ENCODE measurements at regions not wholly inside any gene's neighbourhood (a gene's known extent, or its start where the extent isn't known, plus 50 kb on each side); places are given as distances from the start of the nearest gene placed in this dataset.
"Not testable (repeated sequence)": the region's sequence is repeated elsewhere in the genome, so short reads cannot be mapped to it uniquely, and the experiment has no call there.

DNA sequence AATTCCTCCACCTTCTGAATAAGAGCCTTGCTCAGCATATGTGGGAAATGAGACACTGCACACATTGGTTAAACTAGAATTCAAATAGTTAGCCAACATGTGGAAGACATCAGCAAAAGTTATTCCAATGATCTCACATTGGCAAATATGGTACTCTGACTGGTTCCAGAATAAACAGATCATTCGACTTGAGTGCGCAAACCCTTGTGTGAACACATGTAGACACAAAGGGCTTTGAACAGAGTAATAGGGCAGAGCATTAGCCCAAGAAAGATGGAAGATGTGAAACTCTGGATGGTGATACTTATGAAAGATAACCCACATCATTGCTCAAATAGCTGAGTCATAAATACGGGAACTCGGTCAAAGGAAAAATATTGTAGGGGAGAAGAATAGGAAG lies 1133.4 kb upstream of the SEL1L start:
- DNase-seq = no peak

DNA sequence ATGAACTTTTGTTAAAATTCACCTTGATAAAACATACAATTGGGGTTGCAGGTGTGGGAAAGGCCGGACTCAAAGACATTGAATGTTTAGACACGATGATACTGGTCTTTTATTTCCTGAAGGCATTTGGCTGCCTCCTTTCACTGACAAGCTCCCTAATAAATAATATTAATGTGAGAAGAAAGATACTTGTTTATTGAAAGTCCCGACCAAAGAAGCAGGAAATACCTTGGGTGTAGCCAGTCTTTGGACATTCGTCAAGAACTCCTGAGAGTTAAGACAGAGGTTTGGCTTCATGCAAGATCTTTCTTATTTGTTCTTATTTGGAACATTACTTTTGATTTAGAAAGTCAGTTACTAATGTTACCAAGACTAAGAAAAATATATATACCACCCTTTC lies 1133.8 kb upstream of the SEL1L start:
- DNase-seq = no peak

DNA sequence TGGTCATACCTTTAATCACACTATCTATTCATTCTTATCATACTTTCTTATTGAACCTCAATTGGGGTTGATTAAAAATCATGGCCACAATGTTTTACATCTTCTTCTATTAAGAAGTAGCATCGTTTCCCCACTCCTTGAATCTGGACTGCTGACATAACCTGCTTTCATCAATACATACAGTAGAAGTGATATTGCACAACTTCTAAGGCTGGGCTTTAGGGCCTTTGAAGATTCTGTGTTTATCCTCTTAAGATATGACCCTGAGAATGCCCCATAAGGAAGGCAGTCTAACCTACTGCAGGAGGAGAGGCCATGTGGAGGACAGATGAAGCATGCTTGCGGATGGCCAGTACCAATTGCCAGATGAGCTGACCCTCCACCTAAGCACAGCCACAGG lies 1142.8 kb upstream of the SEL1L start:
- no peak for DNase-seq

DNA sequence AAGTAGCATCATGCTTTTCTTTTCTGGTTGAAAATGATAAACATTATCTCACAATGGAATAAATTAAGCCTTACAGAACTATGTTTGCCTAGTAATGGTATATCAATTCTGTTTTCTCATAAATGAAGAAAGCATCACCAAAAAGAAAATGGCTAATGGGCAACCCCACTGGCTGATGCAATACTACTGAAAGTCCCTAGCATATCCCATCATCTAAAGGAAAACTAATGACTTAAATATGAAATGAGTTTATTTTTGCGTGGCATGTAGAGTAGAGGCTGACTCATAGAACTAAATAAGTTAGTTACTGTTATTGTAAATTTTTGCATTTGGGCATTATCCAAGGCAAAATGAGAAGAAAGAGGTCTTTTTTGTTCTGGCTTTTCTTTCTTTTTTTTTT lies 1156.3 kb upstream of the SEL1L start:
- DNase-seq = no peak

DNA sequence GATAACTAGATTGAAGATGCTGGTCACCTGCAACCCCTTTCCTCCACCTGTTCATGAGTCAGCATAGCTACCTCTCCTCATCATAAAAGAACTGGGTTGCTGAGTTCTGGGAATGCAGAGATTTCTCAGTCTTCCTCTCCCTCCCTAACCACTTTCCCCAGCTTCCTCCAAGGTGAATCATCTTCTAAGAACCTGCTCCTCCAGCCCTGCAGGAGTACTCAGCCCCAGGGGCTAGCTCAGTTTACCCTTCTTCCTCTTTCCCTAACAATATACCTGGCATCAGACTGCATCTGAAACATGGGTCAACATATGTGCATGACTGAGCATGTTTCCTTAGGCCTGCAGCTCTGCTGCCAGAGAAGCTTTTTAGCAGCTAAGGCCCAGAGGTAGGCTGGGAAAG lies 1157.5 kb upstream of the SEL1L start:
- not testable (repeated sequence) for DNase-seq

DNA sequence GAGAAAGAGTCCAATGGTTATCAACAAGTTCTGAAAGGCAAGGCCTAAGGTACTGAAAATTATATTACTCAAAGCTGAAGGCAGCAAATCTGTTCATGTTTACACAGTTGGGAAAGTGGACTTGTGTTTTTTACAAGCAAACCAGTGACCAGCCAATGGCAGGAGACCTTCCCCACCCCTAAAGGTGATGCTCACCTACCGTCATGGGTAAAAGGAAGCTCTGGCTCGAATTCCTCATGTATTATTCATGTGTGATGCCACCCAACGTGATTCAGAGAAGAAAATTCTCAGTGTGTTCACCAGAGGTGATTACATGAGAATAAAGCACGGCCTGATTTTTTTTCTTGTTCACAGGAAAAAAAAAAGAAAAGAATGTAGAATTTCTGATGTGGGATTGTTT lies 1161.2 kb upstream of the SEL1L start:
- DNase-seq = no peak

DNA sequence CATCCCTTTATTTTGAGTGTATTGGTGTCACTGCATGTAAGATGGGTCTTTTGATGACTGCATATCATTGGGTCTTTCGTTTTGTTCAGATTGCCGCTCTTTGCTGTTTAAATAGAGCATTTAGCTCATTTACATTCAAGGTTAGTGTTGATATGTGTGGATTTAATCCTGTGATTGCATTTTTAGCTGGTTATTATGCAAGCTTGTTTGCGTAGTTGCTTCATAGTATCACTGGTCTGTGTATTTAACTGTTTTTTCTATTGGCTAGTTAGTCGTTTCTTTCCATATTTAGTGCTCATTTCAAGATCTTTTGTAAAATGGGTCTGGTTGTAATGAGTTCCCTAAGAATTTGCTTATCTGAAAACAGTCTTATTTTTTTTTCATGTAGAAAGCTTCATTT lies 1170.6 kb upstream of the SEL1L start:
- DNase-seq = no peak

DNA sequence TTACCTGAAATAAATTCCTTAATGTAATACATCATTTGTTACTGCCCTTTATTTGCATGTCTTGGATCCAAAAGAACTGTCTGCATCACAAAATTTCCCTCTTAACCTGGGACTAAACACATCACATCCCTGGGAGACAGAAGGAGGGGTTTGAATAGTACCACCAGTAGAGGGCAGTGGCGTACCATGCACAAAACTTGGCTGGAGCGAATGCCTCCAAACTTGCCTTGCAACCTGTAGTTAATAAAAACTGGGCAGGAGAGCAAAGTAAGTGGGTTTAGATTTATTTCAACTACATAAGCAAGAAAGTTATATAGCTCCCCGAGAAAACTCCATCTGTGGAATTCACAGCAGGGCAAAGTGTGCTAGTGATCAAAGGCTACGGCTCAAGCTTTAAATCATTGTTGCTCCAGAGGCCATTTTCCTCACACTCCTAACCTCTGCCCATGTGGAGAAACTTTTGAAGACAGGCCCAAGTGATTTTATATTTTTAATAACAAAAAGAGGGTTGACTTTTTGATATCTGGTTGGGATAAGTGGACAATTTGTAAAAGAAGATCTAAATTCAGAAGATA lies 1176.7 kb upstream of the SEL1L start:
- DNase-seq = peak in 19 of 58 donors; percentile 0 to 33 (median 6)

DNA sequence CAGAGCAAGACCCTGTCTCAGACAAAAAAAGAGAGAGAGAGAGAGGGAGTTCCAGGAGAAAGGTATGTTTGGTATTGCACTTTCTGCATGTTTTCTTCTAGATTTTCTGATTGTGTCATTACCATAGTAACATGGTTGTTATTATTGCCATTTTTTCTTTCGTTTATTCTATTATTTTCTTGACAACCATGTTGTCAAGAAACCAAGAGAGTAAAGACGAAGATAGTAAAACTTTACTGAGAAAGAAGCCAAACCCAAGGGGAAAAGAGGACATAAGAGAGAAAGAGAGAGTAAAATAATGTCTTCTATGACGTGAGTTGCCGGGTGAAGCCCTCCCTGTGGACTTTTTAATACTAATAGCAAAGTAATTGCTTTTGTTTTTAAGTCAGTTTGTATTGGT lies 1186.0 kb upstream of the SEL1L start:
- no peak for DNase-seq

DNA sequence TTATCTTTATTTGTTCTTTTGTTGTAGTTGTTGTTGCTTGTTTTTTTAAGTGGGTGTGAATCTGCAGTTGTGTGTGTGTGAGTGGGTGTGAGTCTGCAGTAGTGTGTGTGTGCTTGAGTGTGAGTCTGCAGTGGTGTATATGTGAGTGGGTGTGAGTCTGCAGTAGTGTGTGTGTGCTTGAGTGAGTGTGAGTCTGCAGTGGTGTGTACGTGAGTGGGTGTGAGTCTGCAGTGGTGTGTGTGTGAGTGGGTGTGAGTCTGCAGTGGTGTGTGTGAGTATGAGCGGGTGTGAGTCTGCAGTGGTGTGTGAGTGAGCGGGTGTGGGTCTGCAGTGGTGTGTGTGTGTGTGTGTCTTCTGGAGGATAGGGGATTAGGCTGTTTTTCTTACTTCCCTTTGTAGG lies 1186.8 kb upstream of the SEL1L start:
- no peak for DNase-seq

DNA sequence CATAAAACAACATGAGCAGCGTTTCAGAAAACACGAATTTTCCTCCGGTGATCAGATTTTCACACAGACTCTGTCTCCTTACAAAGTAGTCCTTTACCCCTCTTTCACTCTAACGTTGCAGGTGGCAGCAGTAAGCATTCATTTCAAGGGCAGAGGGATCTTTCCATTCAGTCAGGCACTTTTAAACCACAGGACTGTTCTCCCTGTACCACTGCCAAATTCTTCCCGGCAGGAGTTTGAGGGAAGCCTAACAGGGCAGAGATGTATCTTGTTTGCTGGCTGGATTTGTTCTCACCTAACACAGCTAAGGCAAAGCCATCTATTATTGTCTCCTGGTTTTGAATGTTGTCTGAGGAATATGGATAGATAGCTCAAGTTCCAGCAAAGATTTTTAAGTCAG lies 1187.3 kb upstream of the SEL1L start:
- no peak for DNase-seq

DNA sequence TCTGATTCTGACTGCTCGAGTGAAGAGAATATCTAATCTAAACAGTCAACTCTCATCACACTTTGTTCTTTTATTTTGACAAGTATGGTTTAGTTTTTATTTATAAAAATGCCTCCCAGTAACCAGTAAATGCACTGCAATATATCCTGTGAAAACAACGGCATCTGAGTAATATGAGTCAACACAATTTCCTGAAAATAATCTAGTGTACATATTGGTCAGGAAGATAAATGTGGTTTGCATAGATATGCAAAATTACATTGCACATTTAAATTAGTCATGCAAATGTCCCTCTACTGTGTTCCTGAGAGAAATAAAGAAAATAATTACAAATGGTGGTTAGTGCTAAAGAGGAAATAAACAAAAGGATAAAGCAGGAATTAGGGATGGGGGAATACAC lies 1190.7 kb upstream of the SEL1L start:
- no peak for DNase-seq

DNA sequence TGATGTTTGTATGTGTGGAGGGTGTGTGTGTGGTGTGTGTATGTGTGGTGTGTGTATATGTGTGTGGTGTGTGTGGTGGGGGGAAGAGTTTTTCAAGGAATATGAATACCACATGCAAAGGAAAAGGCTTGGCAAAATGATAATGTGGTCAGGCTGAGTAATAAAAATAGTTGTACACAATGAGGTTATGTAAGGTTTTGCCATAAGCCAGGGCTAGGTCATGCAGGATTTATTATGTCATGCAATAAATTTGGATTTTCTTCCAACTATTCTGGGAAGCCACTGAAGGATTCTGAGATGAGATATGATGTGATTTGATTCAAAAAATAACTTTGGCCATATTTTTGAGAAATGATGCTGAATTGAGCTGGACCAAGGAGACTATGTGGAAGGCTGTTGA lies 1191.6 kb upstream of the SEL1L start:
- DNase-seq = no peak

DNA sequence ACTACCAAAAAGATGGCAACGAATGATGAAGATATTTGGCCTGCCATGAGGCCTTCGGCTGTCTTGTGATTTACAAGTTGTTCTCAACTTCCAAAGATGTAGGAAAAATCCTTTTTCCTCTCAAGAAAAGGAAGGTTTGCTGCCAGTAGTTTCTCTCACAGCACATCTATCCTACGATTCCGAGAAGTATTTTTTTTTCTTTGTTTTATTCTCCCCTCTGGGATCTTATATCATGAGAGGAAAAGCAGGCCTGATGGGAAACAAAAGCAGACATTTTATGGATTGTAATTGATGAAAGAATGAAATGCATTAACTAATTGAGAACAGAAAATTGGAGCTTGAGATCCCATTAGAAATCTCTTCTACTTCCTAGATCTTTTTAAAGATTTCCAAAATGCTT lies 1197.9 kb upstream of the SEL1L start:
- no peak for DNase-seq

DNA sequence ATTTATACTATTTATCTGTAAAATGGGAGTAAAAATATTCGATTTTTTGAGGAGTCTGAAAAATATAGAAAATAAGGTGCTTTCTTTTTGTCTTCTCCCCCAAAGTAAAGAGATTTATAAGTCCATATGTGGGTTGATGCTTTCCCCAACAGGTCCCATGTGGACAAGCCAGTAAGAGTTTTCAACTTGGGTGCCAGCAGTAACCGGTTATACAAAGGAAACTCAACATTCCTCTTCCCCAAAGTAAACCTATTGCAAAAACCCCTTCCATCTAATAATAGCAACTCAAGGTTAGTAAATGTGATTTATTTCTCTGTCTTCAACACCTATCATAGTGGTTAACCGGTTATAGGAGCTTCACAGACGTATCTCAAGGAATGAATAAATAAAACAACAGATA lies 1206.9 kb upstream of the SEL1L start:
- no peak for DNase-seq

DNA sequence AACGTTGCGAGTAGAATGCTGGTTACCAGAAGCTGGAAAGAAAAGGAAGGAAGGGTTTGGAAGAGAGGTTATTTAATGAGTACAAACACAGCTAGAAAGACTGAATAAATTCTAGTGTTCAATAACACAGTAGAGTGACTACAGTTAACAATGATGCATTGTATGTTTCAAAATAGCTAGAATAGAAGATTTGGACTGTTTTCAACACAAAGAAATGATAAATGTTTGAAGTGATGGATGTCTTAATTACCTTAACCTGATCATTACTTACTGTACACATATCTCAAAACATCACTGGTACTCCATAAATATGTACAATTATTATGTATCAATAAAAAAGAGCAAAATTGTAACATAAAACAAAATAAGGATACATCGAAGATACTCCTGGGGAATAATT lies 1221.8 kb upstream of the SEL1L start:
- no peak for DNase-seq

DNA sequence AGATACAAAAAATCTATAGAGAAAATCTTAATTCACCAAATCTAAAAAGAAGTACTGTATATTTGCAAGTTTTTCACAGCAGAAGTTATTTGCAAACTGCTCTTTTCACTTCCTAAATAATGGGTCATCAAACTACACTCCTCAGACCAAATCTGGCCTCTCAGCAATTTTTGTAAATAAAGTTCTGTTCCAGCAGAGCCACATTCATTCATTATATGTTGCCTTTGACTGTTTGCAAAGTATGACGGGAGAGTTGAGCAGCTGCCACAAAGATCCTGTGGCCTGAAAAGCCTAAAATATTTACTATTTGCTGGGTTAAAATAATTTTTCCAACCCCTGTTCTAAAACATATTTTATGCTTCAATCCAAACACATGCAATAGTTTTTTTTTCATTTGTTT lies 1222.3 kb upstream of the SEL1L start:
- peak in 6 of 58 donors; percentile 1 to 25 (median 6) for DNase-seq

DNA sequence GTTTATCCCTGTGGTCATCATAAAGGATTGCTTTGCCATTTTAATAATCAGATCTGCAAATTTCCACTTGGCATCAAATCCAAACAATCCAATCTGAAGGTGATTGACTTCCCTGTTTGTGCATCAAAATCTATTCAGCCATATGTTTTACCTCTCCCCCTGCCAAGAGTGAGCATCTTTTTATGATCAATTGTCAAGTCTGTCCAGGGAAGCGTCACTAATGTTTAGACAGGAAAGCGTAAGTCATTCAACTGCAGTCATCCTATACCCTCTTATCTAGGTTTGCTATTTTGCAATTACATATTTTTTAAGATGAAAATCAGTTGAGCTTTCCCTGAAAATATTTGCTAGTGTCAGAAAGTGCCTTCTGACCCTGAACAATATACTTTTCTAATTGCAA lies 1224.1 kb upstream of the SEL1L start:
- DNase-seq = no peak

DNA sequence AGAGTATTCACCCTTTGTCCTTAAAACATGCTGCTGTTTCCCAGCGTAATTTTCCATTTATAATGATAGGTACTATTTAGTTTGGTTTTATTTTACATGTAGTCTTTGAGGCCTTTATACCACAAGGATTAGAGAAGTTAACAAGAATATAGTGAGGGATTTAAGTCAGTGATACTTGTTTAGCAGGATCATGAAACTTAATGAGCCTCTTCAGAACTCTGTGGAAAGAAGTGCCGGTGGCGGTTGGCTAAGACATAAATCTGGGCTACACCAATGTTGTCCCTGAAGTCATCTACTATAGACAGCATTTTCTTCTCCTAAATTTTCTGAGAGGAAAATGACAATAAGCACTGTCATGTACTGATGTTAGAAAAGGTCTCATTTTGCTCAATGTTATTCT lies 1226.0 kb upstream of the SEL1L start:
- no peak for DNase-seq

DNA sequence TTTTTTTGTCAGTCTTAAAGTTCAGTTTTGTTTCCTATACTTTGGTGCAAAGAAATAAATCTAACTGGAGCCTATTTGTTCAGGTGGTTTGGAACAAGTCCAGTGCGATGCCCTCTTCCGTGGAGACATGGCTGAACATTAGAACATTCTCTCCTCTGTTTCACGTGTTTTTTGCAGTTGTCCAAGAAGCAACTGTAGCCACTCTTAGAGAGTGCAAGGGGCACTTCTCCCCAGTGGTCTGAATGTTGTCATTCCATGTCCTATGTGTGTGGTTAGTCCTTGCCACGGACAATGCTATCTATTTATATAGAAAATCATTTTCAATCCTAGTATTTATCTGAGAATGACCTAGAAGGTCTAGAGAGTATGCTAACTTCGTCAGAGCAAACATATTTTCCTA lies 1232.5 kb upstream of the SEL1L start:
- no peak for DNase-seq

DNA sequence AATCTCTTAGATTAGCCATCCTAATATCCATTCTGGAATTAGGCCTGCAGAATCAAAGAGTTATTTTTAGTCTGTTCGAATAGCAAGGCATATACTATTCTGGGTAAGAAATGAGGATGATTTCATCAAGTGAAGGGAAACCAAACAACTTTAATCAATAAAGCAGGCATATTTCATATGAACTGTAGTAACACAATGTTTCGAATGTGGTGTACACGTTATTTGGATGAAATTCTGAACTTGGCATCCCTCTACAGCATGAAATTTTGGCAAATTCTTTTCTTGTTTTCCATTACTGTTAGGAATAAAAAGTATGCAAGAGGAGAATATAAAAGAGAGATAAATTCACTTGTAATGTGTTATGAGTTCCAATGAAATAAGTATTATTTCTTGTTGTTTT lies 1233.3 kb upstream of the SEL1L start:
- no peak for DNase-seq

DNA sequence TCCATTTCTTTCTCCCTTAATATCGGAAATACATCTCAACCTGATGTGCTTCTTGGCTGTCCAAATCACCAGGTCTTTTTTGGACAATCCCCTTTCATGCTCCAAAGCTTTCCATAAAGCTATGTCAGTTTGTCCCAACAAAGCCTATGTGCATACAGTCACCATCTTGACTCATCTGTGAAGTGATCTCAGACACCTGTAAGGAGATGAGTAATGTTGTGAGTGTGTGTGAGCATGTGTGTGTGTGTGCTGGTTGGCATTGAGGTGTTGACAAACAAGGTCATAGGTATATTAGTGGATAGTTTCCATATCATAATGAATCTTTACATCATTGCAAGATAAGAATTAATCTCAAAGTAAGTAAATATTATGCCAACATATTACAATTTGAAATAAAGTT lies 1243.3 kb upstream of the SEL1L start:
- DNase-seq = no peak

DNA sequence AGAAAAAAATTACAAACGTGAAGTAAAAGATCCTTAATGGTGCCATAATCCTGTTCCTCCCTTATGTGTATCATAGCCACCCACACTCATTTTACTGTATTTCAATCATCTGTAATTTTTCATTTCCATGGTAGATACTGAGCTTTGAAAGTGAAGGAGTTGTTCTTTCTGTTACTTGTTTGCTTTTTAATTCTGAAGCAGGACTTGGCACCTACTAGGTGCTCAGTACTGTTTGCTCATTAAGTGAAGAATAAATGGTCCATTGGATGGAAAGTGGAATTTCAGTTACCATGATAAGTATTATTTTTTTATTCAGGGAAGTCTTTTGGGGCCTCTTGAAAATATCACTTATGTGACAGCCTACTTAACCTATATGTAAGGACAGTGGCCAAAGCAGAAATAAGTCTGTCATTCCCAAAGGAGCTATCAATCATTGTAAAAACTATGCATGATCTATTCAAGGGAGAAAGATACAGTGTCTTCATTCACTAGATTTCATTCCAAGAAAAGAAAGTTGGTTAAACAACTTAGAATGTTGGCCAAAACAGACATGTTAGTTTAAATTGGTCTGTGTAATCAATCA lies 1244.4 kb upstream of the SEL1L start:
- DNase-seq = no peak

DNA sequence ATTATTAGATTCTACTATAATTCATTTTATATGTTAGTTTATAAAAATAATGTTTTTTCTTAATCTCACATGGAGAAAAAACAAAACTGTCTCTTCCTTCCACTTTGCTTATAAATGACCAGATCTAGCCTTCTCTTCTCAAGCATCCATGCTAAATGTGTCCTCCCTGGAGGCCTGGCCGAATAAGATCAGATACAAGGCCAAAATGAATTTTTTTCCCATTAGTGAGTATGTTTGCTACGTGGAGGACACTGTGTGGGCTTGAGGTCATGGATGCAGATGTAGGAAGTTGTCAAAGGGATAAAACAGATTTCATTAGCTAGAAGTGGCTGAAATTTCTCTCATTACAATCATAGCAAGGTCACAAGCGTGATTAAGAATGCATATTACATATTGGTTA lies 1244.9 kb upstream of the SEL1L start:
- no peak for DNase-seq
